Astrocyte (in vitro differentiated cells and primary cell): ENCODE measurements at regions not wholly inside any gene's neighbourhood (a gene's known extent, or its start where the extent isn't known, plus 50 kb on each side); places are given as distances from the start of the nearest gene placed in this dataset.

ENCODE experiments used
- EZH2 ChIP-seq: IDR thresholded peaks from 2 replicates; pipeline ENCODE4 v1.6.1; 2012; ENCODE audit warnings: mild to moderate bottlenecking, low read length, inconsistent platforms; ENCODE audit not compliant: insufficient read depth
- TF ChIP-seq, protein P1 (sequence below): IDR thresholded peaks from 2 replicates; pipeline ENCODE4 v1.5.1; 2011; ENCODE audit warnings: low read depth, mild to moderate bottlenecking, inconsistent platforms, low read length, moderate library complexity; ENCODE audit not compliant: insufficient read depth

DNA sequence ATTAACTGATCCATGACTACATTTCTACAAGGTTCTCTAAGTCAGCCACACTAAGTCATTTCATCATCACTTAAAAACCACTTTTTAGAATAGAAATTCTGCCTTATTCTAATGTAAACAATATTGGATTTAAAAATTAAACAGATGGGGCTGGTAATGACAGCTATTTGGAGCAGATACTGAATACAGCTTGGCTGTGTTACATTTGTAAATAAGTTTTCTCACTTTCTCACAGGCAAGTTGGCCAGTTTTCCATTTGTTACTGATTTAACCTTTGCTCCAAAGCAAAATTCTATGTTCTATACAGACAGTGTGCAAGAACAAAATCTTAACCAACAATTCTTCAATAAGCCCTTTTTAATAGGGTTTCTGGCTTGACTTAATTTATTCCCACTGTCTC is 370.7 kb downstream of the GRIA2 start:
- TF ChIP-seq, protein P1, sequence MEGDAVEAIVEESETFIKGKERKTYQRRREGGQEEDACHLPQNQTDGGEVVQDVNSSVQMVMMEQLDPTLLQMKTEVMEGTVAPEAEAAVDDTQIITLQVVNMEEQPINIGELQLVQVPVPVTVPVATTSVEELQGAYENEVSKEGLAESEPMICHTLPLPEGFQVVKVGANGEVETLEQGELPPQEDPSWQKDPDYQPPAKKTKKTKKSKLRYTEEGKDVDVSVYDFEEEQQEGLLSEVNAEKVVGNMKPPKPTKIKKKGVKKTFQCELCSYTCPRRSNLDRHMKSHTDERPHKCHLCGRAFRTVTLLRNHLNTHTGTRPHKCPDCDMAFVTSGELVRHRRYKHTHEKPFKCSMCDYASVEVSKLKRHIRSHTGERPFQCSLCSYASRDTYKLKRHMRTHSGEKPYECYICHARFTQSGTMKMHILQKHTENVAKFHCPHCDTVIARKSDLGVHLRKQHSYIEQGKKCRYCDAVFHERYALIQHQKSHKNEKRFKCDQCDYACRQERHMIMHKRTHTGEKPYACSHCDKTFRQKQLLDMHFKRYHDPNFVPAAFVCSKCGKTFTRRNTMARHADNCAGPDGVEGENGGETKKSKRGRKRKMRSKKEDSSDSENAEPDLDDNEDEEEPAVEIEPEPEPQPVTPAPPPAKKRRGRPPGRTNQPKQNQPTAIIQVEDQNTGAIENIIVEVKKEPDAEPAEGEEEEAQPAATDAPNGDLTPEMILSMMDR, result no peak
- no peak for TF ChIP-seq EZH2
